NCI-H2029 (cell line): ENCODE measurements at regions not wholly inside any gene's neighbourhood (a gene's known extent, or its start where the extent isn't known, plus 50 kb on each side); places are given as distances from the start of the nearest gene placed in this dataset.
"Not testable (repeated sequence)": the region's sequence is repeated elsewhere in the genome, so short reads cannot be mapped to it uniquely, and the experiment has no call there.

ENCODE experiments used
- DNase-seq: peaks from one replicate; lab custom pipeline; 2025; lab: John Stamatoyannopoulos, UW

- no peak for DNase-seq
Observed at GRCh38 chrX:4682636-4683035, 969.2 kb upstream of the PRKX start.

- no peak for DNase-seq
Observed at GRCh38 chrX:4675686-4676300, 962.3 kb upstream of the PRKX start.

- DNase-seq, result no peak
Observed at GRCh38 chrX:4674028-4674782, 960.8 kb upstream of the PRKX start.

GRCh38 chrX:4671344-4671743 lies 957.9 kb upstream of the PRKX start:
- no peak for DNase-seq

- no peak for DNase-seq
Observed at GRCh38 chrX:4670606-4671005, 957.2 kb upstream of the PRKX start.

GRCh38 chrX:4668802-4669536 lies 955.5 kb upstream of the PRKX start:
- no peak for DNase-seq

- DNase-seq, result no peak
Observed at GRCh38 chrX:4663085-4663484, 949.6 kb upstream of the PRKX start.

- DNase-seq, result no peak
Observed at GRCh38 chrX:4661771-4662170, 948.3 kb upstream of the PRKX start.

- DNase-seq, result no peak
Observed at GRCh38 chrX:4656419-4656818, 943.0 kb upstream of the PRKX start.

GRCh38 chrX:4655743-4656142 lies 942.3 kb upstream of the PRKX start:
- no peak for DNase-seq

GRCh38 chrX:4642114-4642513 lies 928.7 kb upstream of the PRKX start:
- DNase-seq, result no peak

GRCh38 chrX:4638036-4638435 lies 924.6 kb upstream of the PRKX start:
- no peak for DNase-seq

- no peak for DNase-seq
Observed at GRCh38 chrX:4627414-4627813, 914.0 kb upstream of the PRKX start.

GRCh38 chrX:4622486-4623167 lies 909.2 kb upstream of the PRKX start:
- no peak for DNase-seq

GRCh38 chrX:4613651-4614050 lies 900.2 kb upstream of the PRKX start:
- DNase-seq, result not testable (repeated sequence)

- no peak for DNase-seq
Observed at GRCh38 chrX:4588893-4589292, 875.4 kb upstream of the PRKX start.

GRCh38 chrX:4588466-4588865 lies 875.0 kb upstream of the PRKX start:
- DNase-seq, result no peak

GRCh38 chrX:4588056-4588455 lies 874.6 kb upstream of the PRKX start:
- no peak for DNase-seq

- DNase-seq, result no peak
Observed at GRCh38 chrX:4579999-4580398, 866.5 kb upstream of the PRKX start.

- no peak for DNase-seq
Observed at GRCh38 chrX:4579480-4579879, 866.0 kb upstream of the PRKX start.

GRCh38 chrX:4572691-4573090 lies 859.2 kb upstream of the PRKX start:
- DNase-seq, result no peak

- no peak for DNase-seq
Observed at GRCh38 chrX:4570151-4570550, 856.7 kb upstream of the PRKX start.

GRCh38 chrX:4560192-4560591 lies 846.7 kb upstream of the PRKX start:
- DNase-seq, result no peak
